Skeletal muscle tissue (tissue), 3 donors: ENCODE measurements at regions not wholly inside any gene's neighbourhood (a gene's known extent, or its start where the extent isn't known, plus 50 kb on each side); places are given as distances from the start of the nearest gene placed in this dataset.
"Not testable (repeated sequence)": the region's sequence is repeated elsewhere in the genome, so short reads cannot be mapped to it uniquely, and the experiment has no call there.

Experiments
- H3K27ac ChIP-seq: one replicate; pipeline ENCODE4 v1.7.0; 2013; ENCODE audit warnings: mild to moderate bottlenecking, low read depth, low read length, inconsistent platforms
- H3K27me3 ChIP-seq, 3 donors: one replicate each; pipeline ENCODE4 v1.7.0; 2013; ENCODE audit warnings: low read length in 3 of 3; ENCODE audit not compliant: control insufficient read depth in 3 of 3, insufficient read depth in 3 of 3
- H3K36me3 ChIP-seq, 3 donors: one replicate each; pipeline ENCODE4 v1.7.0; 2013; ENCODE audit warnings: low read length in 3 of 3; ENCODE audit not compliant: control insufficient read depth in 3 of 3, insufficient read depth in 3 of 3
- H3K4me1 ChIP-seq, 3 donors: one replicate each; pipeline ENCODE4 v1.7.0; 2013; ENCODE audit warnings: low read length in 3 of 3, mild to moderate bottlenecking in 3 of 3; ENCODE audit not compliant: control insufficient read depth in 3 of 3, insufficient read depth in 3 of 3
- H3K4me3 ChIP-seq, 3 donors: one replicate each; pipeline ENCODE4 v1.7.0; 2013; ENCODE audit warnings: low read length in 3 of 3
- H3K9ac ChIP-seq, 3 donors: one replicate each; pipeline ENCODE4 v1.7.0; 2013; ENCODE audit warnings: low read length in 3 of 3, mild to moderate bottlenecking in 3 of 3, moderate library complexity in 2 of 3, low read depth in 1 of 3
- H3K9me3 ChIP-seq, 3 donors: one replicate each; pipeline ENCODE4 v1.7.0; 2013; ENCODE audit warnings: low read length in 3 of 3; ENCODE audit not compliant: control insufficient read depth in 3 of 3
- donor health status: Osteomylitis.

- H3K9me3 ChIP-seq = no peaks in the 10 kb centered on the region
- H3K27ac ChIP-seq = no peak overlapping the region
- H3K9ac ChIP-seq = no peak overlapping the region
- H3K4me3 ChIP-seq = no peak overlapping the region
- H3K27me3 ChIP-seq = no peaks in the 10 kb centered on the region
- H3K4me1 ChIP-seq = no peaks in the 10 kb centered on the region
- H3K36me3 ChIP-seq = no peaks in the 10 kb centered on the region
Measured at GRCh38 chr2:176934869-176935415, 277.7 kb upstream of the HNRNPA3 start.

GRCh38 chr2:176935543-176936102, 277.0 kb upstream of the HNRNPA3 start:
- H3K9me3 ChIP-seq = no peaks in the 10 kb centered on the region
- no peak overlapping the region for H3K27ac ChIP-seq
- no peak overlapping the region for H3K4me3 ChIP-seq
- no peaks in the 10 kb centered on the region for H3K36me3 ChIP-seq
- no peaks in the 10 kb centered on the region for H3K27me3 ChIP-seq
- no peak overlapping the region for H3K9ac ChIP-seq
- H3K4me1 ChIP-seq = no peaks in the 10 kb centered on the region

DNA sequence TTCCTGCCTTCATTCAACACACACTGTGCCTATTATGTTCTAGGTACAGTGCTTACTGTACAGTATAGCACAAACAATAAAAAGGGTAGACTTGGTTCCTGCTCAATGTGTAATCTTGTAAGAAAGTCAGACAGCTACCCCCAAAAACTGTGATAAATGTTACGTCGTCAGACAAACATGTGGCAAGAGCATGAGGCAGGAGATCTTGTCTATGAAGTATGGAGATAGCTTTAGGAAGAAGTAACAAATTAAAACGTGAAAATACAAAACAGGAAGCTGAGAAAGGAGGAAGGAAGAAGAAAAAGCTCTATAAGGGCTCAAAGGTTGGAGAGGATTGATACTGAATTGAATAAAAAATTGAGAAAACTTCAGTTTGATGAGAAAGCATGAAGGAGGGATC, 276.2 kb upstream of the HNRNPA3 start:
- Histone ChIP-seq H3K4me1 (no peaks in the 10 kb centered on the region), H3K27ac (no peak overlapping the region)

GRCh38 chr2:176944998-176945397, 267.6 kb upstream of the HNRNPA3 start:
- no peaks in the 10 kb centered on the region for H3K4me1 ChIP-seq
- no peak overlapping the region for H3K9ac ChIP-seq
- peaks cover 0 to 2% (median 0%) of the 10 kb centered on the region in 3 donors for H3K27me3 ChIP-seq
- H3K27ac ChIP-seq = no peak overlapping the region
- no peak overlapping the region for H3K4me3 ChIP-seq
- H3K36me3 ChIP-seq = no peaks in the 10 kb centered on the region
- no peaks in the 10 kb centered on the region for H3K9me3 ChIP-seq

More for the DNA sequence above, 276.2 kb upstream of the HNRNPA3 start:
- no peaks in the 10 kb centered on the region for H3K9me3 ChIP-seq
- peaks cover 0 to 2% (median 0%) of the 10 kb centered on the region in 3 donors for H3K27me3 ChIP-seq
- H3K9ac ChIP-seq = no peak overlapping the region
- no peak overlapping the region for H3K4me3 ChIP-seq
- H3K36me3 ChIP-seq = no peaks in the 10 kb centered on the region

GRCh38 chr2:176947754-176948153, 264.8 kb upstream of the HNRNPA3 start:
- Histone ChIP-seq H3K27me3 (no peaks in the 10 kb centered on the region), H3K9me3 (no peaks in the 10 kb centered on the region), H3K4me3 (no peak overlapping the region), H3K27ac (no peak overlapping the region), H3K36me3 (no peaks in the 10 kb centered on the region), H3K9ac (no peak overlapping the region), H3K4me1 (no peaks in the 10 kb centered on the region)

- not testable (repeated sequence) for H3K36me3 ChIP-seq, H3K4me1 ChIP-seq, H3K4me3 ChIP-seq, H3K27me3 ChIP-seq, H3K9ac ChIP-seq, H3K9me3 ChIP-seq, H3K27ac ChIP-seq
Measured at GRCh38 chr2:176951218-176951617, 261.4 kb upstream of the HNRNPA3 start.

DNA sequence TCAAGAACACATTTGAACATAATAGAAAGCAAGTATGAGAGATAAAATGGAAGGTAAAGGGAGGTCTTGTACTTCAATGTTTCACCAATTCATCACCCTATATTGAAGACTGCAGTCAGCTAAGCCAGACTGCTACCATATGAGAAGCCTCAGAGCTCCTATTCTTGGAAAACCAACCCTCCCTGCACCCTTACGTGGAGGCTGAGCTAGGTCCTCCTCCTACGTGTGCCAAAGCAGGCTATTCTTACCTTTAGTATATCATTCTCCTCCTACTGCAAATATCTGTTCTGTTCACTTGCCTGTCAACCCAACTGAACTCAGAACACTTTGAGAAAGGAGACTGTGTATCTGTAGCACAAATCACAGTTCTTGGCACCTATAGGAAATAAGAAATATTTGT, 255.8 kb upstream of the HNRNPA3 start:
- H3K27me3 ChIP-seq = peaks cover 0 to 3% (median 0%) of the 10 kb centered on the region in 3 donors
- H3K36me3 ChIP-seq = no peaks in the 10 kb centered on the region
- no peak overlapping the region for H3K4me3 ChIP-seq
- no peaks in the 10 kb centered on the region for H3K4me1 ChIP-seq
- no peak overlapping the region for H3K9ac ChIP-seq
- no peaks in the 10 kb centered on the region for H3K9me3 ChIP-seq
- no peak overlapping the region for H3K27ac ChIP-seq

DNA sequence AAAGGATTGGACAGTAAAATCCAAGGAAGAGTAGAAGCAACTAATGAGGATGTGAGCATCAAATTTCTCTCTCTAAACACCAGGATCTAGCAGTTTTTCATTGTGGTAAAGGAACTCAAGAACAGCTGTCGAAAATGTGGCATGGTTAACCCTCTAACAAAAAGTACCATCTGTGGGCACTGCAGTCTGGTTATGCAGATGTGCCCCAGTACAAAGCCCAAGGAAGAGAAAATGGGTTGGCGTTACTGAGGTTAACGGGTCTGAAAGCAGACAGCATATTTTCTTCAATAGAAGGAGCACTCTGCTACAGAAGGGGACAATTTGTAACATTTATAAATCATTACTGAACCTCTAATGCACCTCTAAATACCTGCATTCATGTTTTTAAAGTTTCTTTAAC, 253.0 kb upstream of the HNRNPA3 start:
- no peak overlapping the region for H3K27ac ChIP-seq
- peaks cover 0 to 3% (median 2%) of the 10 kb centered on the region in 3 donors for H3K27me3 ChIP-seq
- H3K4me3 ChIP-seq = no peak overlapping the region
- no peaks in the 10 kb centered on the region for H3K36me3 ChIP-seq
- H3K4me1 ChIP-seq = no peaks in the 10 kb centered on the region
- no peak overlapping the region for H3K9ac ChIP-seq
- H3K9me3 ChIP-seq = no peaks in the 10 kb centered on the region

GRCh38 chr2:176960061-176960460, 252.5 kb upstream of the HNRNPA3 start:
- H3K36me3 ChIP-seq = no peaks in the 10 kb centered on the region
- H3K9me3 ChIP-seq = no peaks in the 10 kb centered on the region
- no peak overlapping the region for H3K9ac ChIP-seq
- H3K4me1 ChIP-seq = no peaks in the 10 kb centered on the region
- H3K27ac ChIP-seq = no peak overlapping the region
- no peak overlapping the region for H3K4me3 ChIP-seq
- peaks cover 0 to 3% (median 2%) of the 10 kb centered on the region in 3 donors for H3K27me3 ChIP-seq

- no peak overlapping the region for H3K9ac ChIP-seq
- H3K4me1 ChIP-seq = no peaks in the 10 kb centered on the region
- no peak overlapping the region for H3K27ac ChIP-seq
- H3K27me3 ChIP-seq = peaks cover 0 to 3% (median 2%) of the 10 kb centered on the region in 3 donors
- H3K4me3 ChIP-seq = no peak overlapping the region
- no peaks in the 10 kb centered on the region for H3K9me3 ChIP-seq
- no peaks in the 10 kb centered on the region for H3K36me3 ChIP-seq
Measured at GRCh38 chr2:176960736-176961520, 251.7 kb upstream of the HNRNPA3 start.
